SK-N-SH (cell line): ENCODE measurements at regions not wholly inside any gene's neighbourhood (a gene's known extent, or its start where the extent isn't known, plus 50 kb on each side); places are given as distances from the start of the nearest gene placed in this dataset.

Source experiments
- CTCF ChIA-PET: fragments of 300-600, 350-600 bp; formaldehyde crosslinking; extraction: SDS; loops from one replicate; lab custom pipeline; 2021; lab: Yijun Ruan, JAX
- POLR2A ChIA-PET: fragments of 350-600 bp; sonication (Branson Sonifier 250); formaldehyde crosslinking; extraction: SDS; loops from one replicate; lab custom pipeline; 2020; ENCODE audit warnings: antibody characterized with exemption, inconsistent platforms; lab: Yijun Ruan, JAX
- DNase-seq: peaks from one replicate; pipeline ENCODE4 v3.0.0; 2012
- H2AFZ ChIP-seq: fragments of 200-600 bp; sonication (generic); 2 replicates; pipeline ENCODE4 v1.8.1; 2016; ENCODE audit warnings: antibody characterized with exemption, mild to moderate bottlenecking, low read depth
- H3F3A ChIP-seq: fragments of 200-600 bp; sonication (generic); replicated peaks from 2 replicates; pipeline ENCODE3; 2016; ENCODE audit warnings: antibody characterized with exemption, mild to moderate bottlenecking; ENCODE audit not compliant: insufficient read depth
- H3K27ac ChIP-seq, 2 experiments: fragments of 200-500 bp in 1 of 2; fragments of 200-600 bp in 1 of 2; sonication (Bioruptor generic) in 1 of 2; sonication (generic), shearing (Covaris generic) in 1 of 2; 2 replicates each; pipeline versions ENCODE4 v1.5.1 to v1.6.1; 2014 to 2016; ENCODE audit warnings: low read depth in 2 of 2, inconsistent platforms in 1 of 2, low read length in 1 of 2, mild to moderate bottlenecking in 1 of 2, mixed read lengths in 1 of 2
- H3K27me3 ChIP-seq: fragments of 200-600 bp; sonication (generic), shearing (Covaris generic); 2 replicates; pipeline ENCODE4 v1.6.1; 2016; ENCODE audit warnings: mixed run types; ENCODE audit not compliant: insufficient read depth
- H3K36me3 ChIP-seq, 2 experiments: fragments of 200-500 bp in 1 of 2; fragments of 200-600 bp in 1 of 2; sonication (Bioruptor generic) in 1 of 2; sonication (generic) in 1 of 2; replicated peaks in 1 of 2; 2 replicates each; pipeline versions ENCODE3 to v1.5.1; 2014 to 2016; ENCODE audit warnings: low read length in 1 of 2, mild to moderate bottlenecking in 1 of 2; ENCODE audit not compliant: insufficient read depth in 2 of 2, control insufficient read depth in 1 of 2
- H3K4me1 ChIP-seq, 2 experiments: fragments of 200-500 bp in 1 of 2; fragments of 200-600 bp in 1 of 2; sonication (Bioruptor generic) in 1 of 2; sonication (generic), shearing (Covaris generic) in 1 of 2; 2 replicates each; pipeline versions ENCODE4 v1.5.1 to v1.6.1; 2014 to 2016; ENCODE audit warnings: low read depth in 1 of 2, low read length in 1 of 2, mixed run types in 1 of 2; ENCODE audit not compliant: insufficient read depth in 2 of 2, control insufficient read depth in 1 of 2
- H3K4me2 ChIP-seq: fragments of 200-600 bp; sonication (generic), shearing (Covaris generic); 2 replicates; pipeline ENCODE4 v1.6.1; 2017; ENCODE audit warnings: mixed run types
- H3K4me3 ChIP-seq, 2 experiments: fragments of 200-500 bp in 1 of 2; fragments of 200-600 bp in 1 of 2; sonication (Bioruptor generic) in 1 of 2; sonication (generic), shearing (Covaris generic) in 1 of 2; 2 replicates each; pipeline versions ENCODE4 v1.5.1 to v1.8.1; 2014 to 2016; ENCODE audit warnings: low read depth in 2 of 2, inconsistent platforms in 1 of 2, low read length in 1 of 2, mild to moderate bottlenecking in 1 of 2, mixed read lengths in 1 of 2, moderate library complexity in 1 of 2
- H3K79me2 ChIP-seq: fragments of 200-600 bp; sonication (generic); 2 replicates; pipeline ENCODE4 v1.8.1; 2017; ENCODE audit warnings: mild to moderate bottlenecking; ENCODE audit not compliant: insufficient read depth
- H3K9ac ChIP-seq: fragments of 200-600 bp; sonication (generic); 2 replicates; pipeline ENCODE4 v1.6.1; 2017; ENCODE audit warnings: mixed run types
- H3K9me2 ChIP-seq: fragments of 200-600 bp; sonication (generic); 2 replicates; pipeline ENCODE4 v1.6.1; 2017; ENCODE audit warnings: mixed run types
- H3K9me3 ChIP-seq: fragments of 200-600 bp; sonication (generic); 2 replicates; pipeline ENCODE4 v1.6.1; 2017; ENCODE audit warnings: mixed run types, mild to moderate bottlenecking, moderate library complexity
- H4K20me1 ChIP-seq: fragments of 200-600 bp; sonication (generic); 2 replicates; pipeline ENCODE4 v1.6.1; 2017; ENCODE audit warnings: mild to moderate bottlenecking, mixed run types; ENCODE audit not compliant: insufficient read depth
- ELF1 ChIP-seq: IDR thresholded peaks from 2 replicates; pipeline ENCODE4 v1.4.0; 2012
- FOXM1 ChIP-seq: IDR thresholded peaks from 2 replicates; pipeline ENCODE4 v1.4.0; 2012; ENCODE audit warnings: low read depth, mild to moderate bottlenecking
- JUND ChIP-seq: IDR thresholded peaks from 2 replicates; pipeline ENCODE4 v1.4.0; 2012
- MEF2A ChIP-seq: IDR thresholded peaks from 2 replicates; pipeline ENCODE4 v1.4.0; 2012; ENCODE audit warnings: low read depth, borderline replicate concordance
- MXI1 ChIP-seq: IDR thresholded peaks from 2 replicates; pipeline ENCODE4 v1.6.1; 2012; ENCODE audit warnings: mild to moderate bottlenecking, low read depth, low read length, improper control_type of control experiment
- RXRA ChIP-seq: IDR thresholded peaks from 2 replicates; pipeline ENCODE4 v1.4.0; 2012; ENCODE audit warnings: low read depth, mild to moderate bottlenecking, borderline replicate concordance
- SIN3A ChIP-seq: IDR thresholded peaks from 2 replicates; pipeline ENCODE4 v1.6.1; 2012; ENCODE audit warnings: low read depth, mild to moderate bottlenecking, low read length, moderate library complexity, borderline replicate concordance
- TAF1 ChIP-seq: IDR thresholded peaks from 2 replicates; pipeline ENCODE4 v1.6.1; 2012; ENCODE audit warnings: low read depth, mild to moderate bottlenecking, low read length, moderate library complexity, borderline replicate concordance
- YY1 ChIP-seq: IDR thresholded peaks from 2 replicates; pipeline ENCODE4 v1.4.0; 2012; ENCODE audit warnings: low read depth, mild to moderate bottlenecking
- WGBS: methylation state at CpG from one replicate; pipeline ENCODE4 v1.1.6; 2017; ENCODE audit warnings: low lambda C conversion rate; 5-methylcytosine and 5-hydroxymethylcytosine counted together
- TF ChIP-seq, protein P1 (sequence below): fragments of 200-600 bp; sonication (generic); IDR thresholded peaks from 2 replicates; pipeline ENCODE4 v1.6.1; 2017; ENCODE audit warnings: antibody characterized with exemption, mild to moderate bottlenecking, moderate library complexity
- TF ChIP-seq, protein P2 (sequence below): IDR thresholded peaks from 2 replicates; pipeline ENCODE4 v1.6.1; 2012; ENCODE audit warnings: mild to moderate bottlenecking, low read depth, low read length, moderate library complexity
- TF ChIP-seq, protein P3 (sequence below): IDR thresholded peaks from 2 replicates; pipeline ENCODE4 v1.4.0; 2012; ENCODE audit warnings: low read depth, borderline replicate concordance
- TF ChIP-seq, protein P4 (sequence below): IDR thresholded peaks from 2 replicates; pipeline ENCODE4; 2012

DNA sequence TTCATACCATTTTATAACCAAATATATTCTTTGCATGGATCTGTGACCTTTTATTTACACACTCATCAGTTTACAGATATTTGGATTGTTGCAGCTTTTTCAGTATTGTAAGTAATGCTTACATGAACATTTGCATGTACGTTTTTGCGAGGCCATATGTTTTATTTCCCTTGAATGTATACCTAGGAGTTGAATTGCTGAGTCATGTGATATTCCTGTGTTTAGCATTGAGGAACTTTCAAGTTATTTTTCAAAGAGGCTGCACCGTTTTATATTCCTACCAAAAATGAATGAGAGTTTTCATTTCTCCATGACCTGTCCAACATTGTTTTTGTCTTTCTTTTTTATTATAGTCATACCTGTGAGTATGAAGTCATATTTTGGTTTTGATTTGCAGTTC is 392.1 kb downstream of the CNTNAP4 start:
- H2AFZ ChIP-seq: no peak overlapping the region
- H3K36me3 ChIP-seq: no peaks in the 10 kb centered on the region
- no peak for DNase-seq
- no peak for TF ChIP-seq MEF2A
- no peak overlapping the region for H3K9ac ChIP-seq
- 55% methylated on average over 3 of the region's 3 CpGs for whole genome bisulfite sequencing
- no peaks in the 10 kb centered on the region for H3K9me3 ChIP-seq
- no peaks in the 10 kb centered on the region for H3F3A ChIP-seq
- POLR2A ChIA-PET: no interaction called here
- H3K4me1 ChIP-seq: no peaks in the 10 kb centered on the region; a peak in 1 of 4 replicates
- H3K27ac ChIP-seq: no peak overlapping the region
- no peaks in the 10 kb centered on the region for H4K20me1 ChIP-seq
- no peak overlapping the region for H3K4me2 ChIP-seq
- H3K79me2 ChIP-seq: no peaks in the 10 kb centered on the region
- no peaks in the 10 kb centered on the region for H3K9me2 ChIP-seq
- CTCF ChIA-PET: no interaction called here
- no peaks in the 10 kb centered on the region for H3K27me3 ChIP-seq
- H3K4me3 ChIP-seq: no peak overlapping the region

DNA sequence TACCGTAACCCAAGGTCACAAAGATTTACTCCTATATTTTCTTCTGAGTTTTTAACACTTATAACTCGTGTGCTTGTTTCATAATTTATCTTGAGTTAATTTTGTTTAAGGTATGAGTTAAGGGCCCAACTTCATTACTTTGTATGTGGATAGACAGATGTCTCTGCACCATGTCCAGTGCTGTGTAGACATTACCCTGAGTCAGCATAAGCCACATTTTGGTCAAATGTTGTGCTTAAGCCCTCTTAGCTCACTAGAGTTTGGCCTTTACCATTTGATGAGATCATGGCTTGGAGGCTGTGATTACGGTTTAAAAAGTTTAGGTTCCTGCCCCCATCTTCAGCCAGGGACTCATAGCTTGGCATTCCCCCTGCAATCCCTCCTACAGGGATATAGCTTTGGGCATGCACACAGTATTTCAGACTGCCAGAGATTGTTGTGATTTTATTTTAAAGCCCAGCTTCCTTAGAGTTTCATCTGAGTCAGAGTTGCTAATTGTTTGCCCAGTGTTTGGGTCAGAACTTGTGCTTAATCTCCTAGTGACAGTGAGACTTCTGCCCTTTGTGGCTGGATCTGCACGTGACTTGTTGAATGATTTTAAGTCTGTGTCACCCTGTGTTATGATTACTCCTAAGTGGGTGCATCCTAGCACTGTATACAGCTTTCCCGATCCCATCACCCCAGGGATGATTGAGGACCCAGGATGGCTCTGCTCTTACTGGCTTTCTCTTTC is 393.1 kb downstream of the CNTNAP4 start:
- POLR2A ChIA-PET: no interaction called here
- Histone ChIP-seq H3K27me3 (no peaks in the 10 kb centered on the region), H3K36me3 (no peaks in the 10 kb centered on the region), H3K4me1 (no peaks in the 10 kb centered on the region; a peak in 1 of 4 replicates), H3K4me3 (no peak overlapping the region), H3K4me2 (no peak overlapping the region), H3K9ac (no peak overlapping the region), H3F3A (no peaks in the 10 kb centered on the region), H3K27ac (no peak overlapping the region), H4K20me1 (no peaks in the 10 kb centered on the region), H3K9me2 (no peaks in the 10 kb centered on the region), H3K9me3 (no peaks in the 10 kb centered on the region), H3K79me2 (no peaks in the 10 kb centered on the region), H2AFZ (no peak overlapping the region)
- TF ChIP-seq FOXM1: no peak
- no peak for TF ChIP-seq JUND
- no peak for TF ChIP-seq MXI1
- TF ChIP-seq, protein P1, sequence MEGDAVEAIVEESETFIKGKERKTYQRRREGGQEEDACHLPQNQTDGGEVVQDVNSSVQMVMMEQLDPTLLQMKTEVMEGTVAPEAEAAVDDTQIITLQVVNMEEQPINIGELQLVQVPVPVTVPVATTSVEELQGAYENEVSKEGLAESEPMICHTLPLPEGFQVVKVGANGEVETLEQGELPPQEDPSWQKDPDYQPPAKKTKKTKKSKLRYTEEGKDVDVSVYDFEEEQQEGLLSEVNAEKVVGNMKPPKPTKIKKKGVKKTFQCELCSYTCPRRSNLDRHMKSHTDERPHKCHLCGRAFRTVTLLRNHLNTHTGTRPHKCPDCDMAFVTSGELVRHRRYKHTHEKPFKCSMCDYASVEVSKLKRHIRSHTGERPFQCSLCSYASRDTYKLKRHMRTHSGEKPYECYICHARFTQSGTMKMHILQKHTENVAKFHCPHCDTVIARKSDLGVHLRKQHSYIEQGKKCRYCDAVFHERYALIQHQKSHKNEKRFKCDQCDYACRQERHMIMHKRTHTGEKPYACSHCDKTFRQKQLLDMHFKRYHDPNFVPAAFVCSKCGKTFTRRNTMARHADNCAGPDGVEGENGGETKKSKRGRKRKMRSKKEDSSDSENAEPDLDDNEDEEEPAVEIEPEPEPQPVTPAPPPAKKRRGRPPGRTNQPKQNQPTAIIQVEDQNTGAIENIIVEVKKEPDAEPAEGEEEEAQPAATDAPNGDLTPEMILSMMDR: no peak
- TF ChIP-seq RXRA: no peak
- no peak for TF ChIP-seq SIN3A
- DNase-seq: no peak
- CTCF ChIA-PET: interaction anchor here (0.9 to 1.4 kb wide), 3 partner anchors 9 to 17 kb away, joined by 3 to 4 read pairs (median 4); no protein-coding TSS in a partner anchor
- 35% methylated on average over 5 of the region's 5 CpGs for whole genome bisulfite sequencing

DNA sequence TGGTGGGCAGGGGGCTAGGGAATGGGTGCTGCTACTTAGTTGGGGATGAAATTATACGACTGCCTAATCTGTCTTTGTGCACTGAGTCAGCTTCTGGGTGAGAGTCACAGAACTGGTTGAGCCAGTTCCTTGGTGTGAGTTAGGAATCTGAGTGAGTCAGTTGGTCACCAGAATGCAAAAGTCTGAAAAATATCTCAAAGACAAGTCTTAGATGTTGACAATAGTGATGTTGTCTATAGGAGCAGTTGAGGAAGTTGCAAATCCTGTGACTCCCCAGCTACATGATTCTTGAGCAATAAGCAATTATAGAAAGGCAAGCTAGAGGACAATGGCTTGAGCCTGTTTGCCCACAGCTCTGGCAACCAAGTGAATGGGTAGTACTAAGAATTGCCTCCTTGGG is 399.2 kb downstream of the CNTNAP4 start:
- WGBS: 8% methylated on average over 1 of the region's 1 CpG
- no peak for DNase-seq
- no peaks in the 10 kb centered on the region for H4K20me1 ChIP-seq
- H3K9me3 ChIP-seq: no peaks in the 10 kb centered on the region
- H3K27ac ChIP-seq: no peak overlapping the region
- H3K9ac ChIP-seq: no peak overlapping the region
- H3K4me1 ChIP-seq: no peaks in the 10 kb centered on the region
- H3K79me2 ChIP-seq: no peaks in the 10 kb centered on the region
- no peaks in the 10 kb centered on the region for H3K36me3 ChIP-seq
- no peak overlapping the region for H2AFZ ChIP-seq
- CTCF ChIA-PET: interaction anchor here (1.0 to 1.4 kb wide), 4 partner anchors 12 to 176 kb away, joined by 3 to 8 read pairs (median 3); no protein-coding TSS in a partner anchor
- H3K4me3 ChIP-seq: no peak overlapping the region
- no peaks in the 10 kb centered on the region for H3F3A ChIP-seq
- H3K9me2 ChIP-seq: no peaks in the 10 kb centered on the region
- no peaks in the 10 kb centered on the region for H3K27me3 ChIP-seq
- H3K4me2 ChIP-seq: no peak overlapping the region
- POLR2A ChIA-PET: no interaction called here
- TF ChIP-seq, protein P2, sequence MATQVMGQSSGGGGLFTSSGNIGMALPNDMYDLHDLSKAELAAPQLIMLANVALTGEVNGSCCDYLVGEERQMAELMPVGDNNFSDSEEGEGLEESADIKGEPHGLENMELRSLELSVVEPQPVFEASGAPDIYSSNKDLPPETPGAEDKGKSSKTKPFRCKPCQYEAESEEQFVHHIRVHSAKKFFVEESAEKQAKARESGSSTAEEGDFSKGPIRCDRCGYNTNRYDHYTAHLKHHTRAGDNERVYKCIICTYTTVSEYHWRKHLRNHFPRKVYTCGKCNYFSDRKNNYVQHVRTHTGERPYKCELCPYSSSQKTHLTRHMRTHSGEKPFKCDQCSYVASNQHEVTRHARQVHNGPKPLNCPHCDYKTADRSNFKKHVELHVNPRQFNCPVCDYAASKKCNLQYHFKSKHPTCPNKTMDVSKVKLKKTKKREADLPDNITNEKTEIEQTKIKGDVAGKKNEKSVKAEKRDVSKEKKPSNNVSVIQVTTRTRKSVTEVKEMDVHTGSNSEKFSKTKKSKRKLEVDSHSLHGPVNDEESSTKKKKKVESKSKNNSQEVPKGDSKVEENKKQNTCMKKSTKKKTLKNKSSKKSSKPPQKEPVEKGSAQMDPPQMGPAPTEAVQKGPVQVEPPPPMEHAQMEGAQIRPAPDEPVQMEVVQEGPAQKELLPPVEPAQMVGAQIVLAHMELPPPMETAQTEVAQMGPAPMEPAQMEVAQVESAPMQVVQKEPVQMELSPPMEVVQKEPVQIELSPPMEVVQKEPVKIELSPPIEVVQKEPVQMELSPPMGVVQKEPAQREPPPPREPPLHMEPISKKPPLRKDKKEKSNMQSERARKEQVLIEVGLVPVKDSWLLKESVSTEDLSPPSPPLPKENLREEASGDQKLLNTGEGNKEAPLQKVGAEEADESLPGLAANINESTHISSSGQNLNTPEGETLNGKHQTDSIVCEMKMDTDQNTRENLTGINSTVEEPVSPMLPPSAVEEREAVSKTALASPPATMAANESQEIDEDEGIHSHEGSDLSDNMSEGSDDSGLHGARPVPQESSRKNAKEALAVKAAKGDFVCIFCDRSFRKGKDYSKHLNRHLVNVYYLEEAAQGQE: no peak
- TF ChIP-seq TAF1: no peak
- TF ChIP-seq, protein P3, sequence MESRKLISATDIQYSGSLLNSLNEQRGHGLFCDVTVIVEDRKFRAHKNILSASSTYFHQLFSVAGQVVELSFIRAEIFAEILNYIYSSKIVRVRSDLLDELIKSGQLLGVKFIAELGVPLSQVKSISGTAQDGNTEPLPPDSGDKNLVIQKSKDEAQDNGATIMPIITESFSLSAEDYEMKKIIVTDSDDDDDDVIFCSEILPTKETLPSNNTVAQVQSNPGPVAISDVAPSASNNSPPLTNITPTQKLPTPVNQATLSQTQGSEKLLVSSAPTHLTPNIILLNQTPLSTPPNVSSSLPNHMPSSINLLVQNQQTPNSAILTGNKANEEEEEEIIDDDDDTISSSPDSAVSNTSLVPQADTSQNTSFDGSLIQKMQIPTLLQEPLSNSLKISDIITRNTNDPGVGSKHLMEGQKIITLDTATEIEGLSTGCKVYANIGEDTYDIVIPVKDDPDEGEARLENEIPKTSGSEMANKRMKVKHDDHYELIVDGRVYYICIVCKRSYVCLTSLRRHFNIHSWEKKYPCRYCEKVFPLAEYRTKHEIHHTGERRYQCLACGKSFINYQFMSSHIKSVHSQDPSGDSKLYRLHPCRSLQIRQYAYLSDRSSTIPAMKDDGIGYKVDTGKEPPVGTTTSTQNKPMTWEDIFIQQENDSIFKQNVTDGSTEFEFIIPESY: no peak
- TF ChIP-seq, protein P4, sequence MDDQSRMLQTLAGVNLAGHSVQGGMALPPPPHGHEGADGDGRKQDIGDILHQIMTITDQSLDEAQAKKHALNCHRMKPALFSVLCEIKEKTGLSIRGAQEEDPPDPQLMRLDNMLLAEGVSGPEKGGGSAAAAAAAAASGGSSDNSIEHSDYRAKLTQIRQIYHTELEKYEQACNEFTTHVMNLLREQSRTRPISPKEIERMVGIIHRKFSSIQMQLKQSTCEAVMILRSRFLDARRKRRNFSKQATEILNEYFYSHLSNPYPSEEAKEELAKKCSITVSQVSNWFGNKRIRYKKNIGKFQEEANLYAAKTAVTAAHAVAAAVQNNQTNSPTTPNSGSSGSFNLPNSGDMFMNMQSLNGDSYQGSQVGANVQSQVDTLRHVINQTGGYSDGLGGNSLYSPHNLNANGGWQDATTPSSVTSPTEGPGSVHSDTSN: no peak
- no peak for TF ChIP-seq ELF1
- TF ChIP-seq YY1: no peak
